Left hindlimb (tissue), 1 donor: ENCODE measurements at regions not wholly inside any gene's neighbourhood (a gene's known extent, or its start where the extent isn't known, plus 50 kb on each side); places are given as distances from the start of the nearest gene placed in this dataset.
"Not testable (repeated sequence)": the region's sequence is repeated elsewhere in the genome, so short reads cannot be mapped to it uniquely, and the experiment has no call there.

ENCODE experiments used
- DNase-seq: peaks from one replicate; pipeline ENCODE4 v3.0.0-alpha.2; 2018

- no peak for DNase-seq
Observed at GRCh38 chr20:55390791-55391190, 614.5 kb downstream of the CBLN4 start.

GRCh38 chr20:55386686-55387085 is 618.6 kb downstream of the CBLN4 start:
- no peak for DNase-seq

GRCh38 chr20:55375920-55376319 is 629.4 kb downstream of the CBLN4 start:
- no peak for DNase-seq

GRCh38 chr20:55365745-55366144 is 639.6 kb downstream of the CBLN4 start:
- no peak for DNase-seq

- no peak for DNase-seq
Observed at GRCh38 chr20:55360895-55361294, 644.4 kb downstream of the CBLN4 start.

GRCh38 chr20:55354720-55355119 is 650.6 kb downstream of the CBLN4 start:
- no peak for DNase-seq

- no peak for DNase-seq
Observed at GRCh38 chr20:55353206-55353605, 652.1 kb downstream of the CBLN4 start.

GRCh38 chr20:55348223-55348622 is 657.1 kb downstream of the CBLN4 start:
- DNase-seq: no peak

- no peak for DNase-seq
Observed at GRCh38 chr20:55342822-55343221, 662.5 kb downstream of the CBLN4 start.

- no peak for DNase-seq
Observed at GRCh38 chr20:55333798-55334197, 671.5 kb downstream of the CBLN4 start.

- no peak for DNase-seq
Observed at GRCh38 chr20:55329108-55329507, 676.2 kb downstream of the CBLN4 start.

GRCh38 chr20:55322745-55323144 is 682.6 kb downstream of the CBLN4 start:
- no peak for DNase-seq

GRCh38 chr20:55316753-55317152 is 688.6 kb downstream of the CBLN4 start:
- DNase-seq: no peak

GRCh38 chr20:55310844-55311243 is 694.5 kb downstream of the CBLN4 start:
- DNase-seq: not testable (repeated sequence)

GRCh38 chr20:55291261-55291660 is 714.1 kb downstream of the CBLN4 start:
- DNase-seq: no peak

- DNase-seq: no peak
Observed at GRCh38 chr20:55283889-55284288, 721.4 kb downstream of the CBLN4 start.

GRCh38 chr20:55273149-55273548 is 732.2 kb downstream of the CBLN4 start:
- no peak for DNase-seq

GRCh38 chr20:55271371-55271770 is 733.9 kb downstream of the CBLN4 start:
- DNase-seq: no peak

GRCh38 chr20:55269913-55270312 is 735.4 kb downstream of the CBLN4 start:
- DNase-seq: no peak

- no peak for DNase-seq
Observed at GRCh38 chr20:55266361-55266760, 739.0 kb downstream of the CBLN4 start.

- no peak for DNase-seq
Observed at GRCh38 chr20:55264703-55265239, 740.5 kb downstream of the CBLN4 start.

- no peak for DNase-seq
Observed at GRCh38 chr20:55258559-55258958, 746.8 kb downstream of the CBLN4 start.

GRCh38 chr20:55255016-55255415 is 750.3 kb downstream of the CBLN4 start:
- DNase-seq: no peak

- no peak for DNase-seq
Observed at GRCh38 chr20:55253781-55254180, 751.5 kb downstream of the CBLN4 start.

- peak; percentile 35 for DNase-seq
Observed at GRCh38 chr20:55252521-55252920, 752.8 kb downstream of the CBLN4 start.

GRCh38 chr20:55251170-55251569 is 754.1 kb downstream of the CBLN4 start:
- DNase-seq: no peak
